OCI-LY3 (cell line): ENCODE measurements at regions not wholly inside any gene's neighbourhood (a gene's known extent, or its start where the extent isn't known, plus 50 kb on each side); places are given as distances from the start of the nearest gene placed in this dataset.

ENCODE experiments used
- CTCF ChIP-seq: fragments of 200-600, 300-600 bp; sonication (generic); IDR thresholded peaks from 2 replicates; pipeline ENCODE4 v1.5.1; 2014; ENCODE audit warnings: antibody characterized with exemption, low read length, low read depth
- EZH2phosphoT487 ChIP-seq: fragments of 200-600 bp; shearing (Covaris generic); IDR thresholded peaks from 2 replicates; pipeline ENCODE4 v1.6.1; 2018; ENCODE audit warnings: antibody characterized with exemption, mixed run types, low read depth

- TF ChIP-seq CTCF (no peak), EZH2phosphoT487 (no peak)
Measured at GRCh38 chr6:167523426-167523825, 198.5 kb downstream of the TTLL2 start.
